ENCODE measurements at regions not wholly inside any gene's neighbourhood (a gene's known extent, or its start where the extent isn't known, plus 50 kb on each side); places are given as distances from the start of the nearest gene placed in this dataset.

DNA sequence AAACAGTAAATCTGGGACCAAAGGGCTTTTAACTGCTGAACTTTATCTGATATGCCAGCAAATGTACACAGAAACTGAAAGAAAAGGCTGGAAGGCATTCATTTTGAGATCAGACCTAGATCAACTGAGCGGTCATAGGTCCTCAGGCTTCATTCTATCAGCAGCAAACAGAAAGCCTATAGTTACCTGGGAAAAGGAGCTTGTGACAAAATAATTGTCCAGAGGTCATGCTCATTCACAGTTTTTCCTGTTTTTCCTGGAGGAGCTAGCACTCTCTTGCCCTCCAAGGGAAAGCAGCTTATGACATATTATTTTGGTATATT lies 320.2 kb downstream of the AHR start:
- 21% methylated on average over 1 of the region's 1 CpG for WGBS (ENCODE audit: low lambda C conversion rate)
- H3K4me3 ChIP-seq (ENCODE audit: low read depth in 2 of 2, low read length in 1 of 2) = no peak overlapping the region
- POLR2A ChIA-PET = no interaction called here
- no peak overlapping the region for H3K9ac ChIP-seq
- no peaks in the 10 kb centered on the region for H3K79me2 ChIP-seq (ENCODE audit: insufficient read depth)
- no peaks in the 10 kb centered on the region for H3F3A ChIP-seq (replicated peaks; ENCODE audit: insufficient read depth)
- no peaks in the 10 kb centered on the region for H3K36me3 ChIP-seq (replicated peaks in 1 of 2; ENCODE audit: control insufficient read depth in 1 of 2, insufficient read depth in 2 of 2, low read length in 1 of 2)
- H4K20me1 ChIP-seq (ENCODE audit: insufficient read depth) = no peaks in the 10 kb centered on the region
- DNase-seq = no peak
- TF ChIP-seq FOXJ3 (CRISPR knock-in tag; IDR thresholded peaks at IDR 0.05) (no peak), RCOR1 (IDR thresholded peaks at IDR 0.05; ENCODE audit: low read length) (no peak), GABPA (IDR thresholded peaks at IDR 0.05; ENCODE audit: low read depth) (no peak), FOXM1 (IDR thresholded peaks at IDR 0.05; ENCODE audit: low read depth) (no peak), ELF1 (IDR thresholded peaks at IDR 0.05) (no peak), MEF2A (IDR thresholded peaks at IDR 0.05; ENCODE audit: borderline replicate concordance, low read depth) (no peak)
- TF ChIP-seq, protein P1, sequence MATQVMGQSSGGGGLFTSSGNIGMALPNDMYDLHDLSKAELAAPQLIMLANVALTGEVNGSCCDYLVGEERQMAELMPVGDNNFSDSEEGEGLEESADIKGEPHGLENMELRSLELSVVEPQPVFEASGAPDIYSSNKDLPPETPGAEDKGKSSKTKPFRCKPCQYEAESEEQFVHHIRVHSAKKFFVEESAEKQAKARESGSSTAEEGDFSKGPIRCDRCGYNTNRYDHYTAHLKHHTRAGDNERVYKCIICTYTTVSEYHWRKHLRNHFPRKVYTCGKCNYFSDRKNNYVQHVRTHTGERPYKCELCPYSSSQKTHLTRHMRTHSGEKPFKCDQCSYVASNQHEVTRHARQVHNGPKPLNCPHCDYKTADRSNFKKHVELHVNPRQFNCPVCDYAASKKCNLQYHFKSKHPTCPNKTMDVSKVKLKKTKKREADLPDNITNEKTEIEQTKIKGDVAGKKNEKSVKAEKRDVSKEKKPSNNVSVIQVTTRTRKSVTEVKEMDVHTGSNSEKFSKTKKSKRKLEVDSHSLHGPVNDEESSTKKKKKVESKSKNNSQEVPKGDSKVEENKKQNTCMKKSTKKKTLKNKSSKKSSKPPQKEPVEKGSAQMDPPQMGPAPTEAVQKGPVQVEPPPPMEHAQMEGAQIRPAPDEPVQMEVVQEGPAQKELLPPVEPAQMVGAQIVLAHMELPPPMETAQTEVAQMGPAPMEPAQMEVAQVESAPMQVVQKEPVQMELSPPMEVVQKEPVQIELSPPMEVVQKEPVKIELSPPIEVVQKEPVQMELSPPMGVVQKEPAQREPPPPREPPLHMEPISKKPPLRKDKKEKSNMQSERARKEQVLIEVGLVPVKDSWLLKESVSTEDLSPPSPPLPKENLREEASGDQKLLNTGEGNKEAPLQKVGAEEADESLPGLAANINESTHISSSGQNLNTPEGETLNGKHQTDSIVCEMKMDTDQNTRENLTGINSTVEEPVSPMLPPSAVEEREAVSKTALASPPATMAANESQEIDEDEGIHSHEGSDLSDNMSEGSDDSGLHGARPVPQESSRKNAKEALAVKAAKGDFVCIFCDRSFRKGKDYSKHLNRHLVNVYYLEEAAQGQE (IDR thresholded peaks at IDR 0.05; ENCODE audit: low read depth, low read length) = no peak
- H3K9me2 ChIP-seq = no peaks in the 10 kb centered on the region
- H3K4me1 ChIP-seq (ENCODE audit: control insufficient read depth in 1 of 2, insufficient read depth in 2 of 2, low read depth in 1 of 2, low read length in 1 of 2) = no peaks in the 10 kb centered on the region
- no peaks in the 10 kb centered on the region for H3K9me3 ChIP-seq
- CTCF ChIA-PET = interaction anchor here (1.3 kb wide), 1 partner anchor 28 kb away, joined by 3 read pairs; no protein-coding TSS in a partner anchor
- H3K27me3 ChIP-seq (ENCODE audit: insufficient read depth) = no peaks in the 10 kb centered on the region
- no peak overlapping the region for H3K4me2 ChIP-seq
- no peak overlapping the region for H3K27ac ChIP-seq (ENCODE audit: low read depth in 2 of 2, low read length in 1 of 2)
- H2AFZ ChIP-seq (ENCODE audit: low read depth) = no peak overlapping the region

DNA sequence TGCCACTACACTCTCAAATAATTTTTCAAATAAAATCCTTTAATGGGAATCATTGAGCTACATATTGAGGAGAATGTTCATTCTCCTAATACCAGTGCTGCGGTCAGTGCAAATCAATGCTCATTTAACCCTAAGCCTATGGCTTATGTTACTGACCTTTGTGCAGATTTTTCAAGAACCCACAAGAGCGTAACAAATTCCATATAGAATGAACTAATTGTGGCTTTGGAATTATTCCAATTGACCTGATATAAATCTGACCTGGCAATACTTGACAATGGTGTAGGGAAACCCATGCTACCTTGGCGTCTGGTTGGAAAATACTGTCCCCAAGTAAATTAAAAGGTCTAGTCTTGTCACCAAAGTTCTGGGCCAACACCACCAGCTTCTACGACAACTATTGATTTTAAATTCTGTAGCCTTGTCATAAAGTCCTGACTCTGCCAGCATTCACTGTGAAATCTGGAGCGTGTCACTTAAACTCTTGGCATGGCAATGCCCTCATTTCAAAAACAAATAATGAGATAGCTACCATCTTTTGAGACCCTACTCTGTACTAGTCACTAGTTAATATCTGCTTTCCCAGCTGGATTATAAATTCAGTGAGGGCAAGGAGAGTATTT lies 320.9 kb downstream of the AHR start:
- Histone ChIP-seq H3K79me2 (ENCODE audit: insufficient read depth) (no peaks in the 10 kb centered on the region), H3K4me1 (ENCODE audit: control insufficient read depth in 1 of 2, insufficient read depth in 2 of 2, low read depth in 1 of 2, low read length in 1 of 2) (no peaks in the 10 kb centered on the region), H3K9me2 (no peaks in the 10 kb centered on the region), H3K9ac (no peak overlapping the region), H3K4me2 (no peak overlapping the region), H4K20me1 (ENCODE audit: insufficient read depth) (no peaks in the 10 kb centered on the region), H3K4me3 (ENCODE audit: low read depth in 2 of 2, low read length in 1 of 2) (no peak overlapping the region), H3K9me3 (no peaks in the 10 kb centered on the region), H3F3A (replicated peaks; ENCODE audit: insufficient read depth) (no peaks in the 10 kb centered on the region), H3K36me3 (replicated peaks in 1 of 2; ENCODE audit: control insufficient read depth in 1 of 2, insufficient read depth in 2 of 2, low read length in 1 of 2) (no peaks in the 10 kb centered on the region), H3K27ac (ENCODE audit: low read depth in 2 of 2, low read length in 1 of 2) (no peak overlapping the region), H3K27me3 (ENCODE audit: insufficient read depth) (no peaks in the 10 kb centered on the region), H2AFZ (ENCODE audit: low read depth) (no peak overlapping the region)
- ChIA-PET POLR2A (no interaction called here), CTCF (interaction anchor here (1.3 kb wide), 1 partner anchor 28 kb away, joined by 3 read pairs; no protein-coding TSS in a partner anchor)
- no peak for DNase-seq
- 59% methylated on average over 5 of the region's 5 CpGs for WGBS (ENCODE audit: low lambda C conversion rate)
- TF ChIP-seq NFIC (IDR thresholded peaks at IDR 0.05; ENCODE audit: borderline replicate concordance) (no peak), FOXM1 (IDR thresholded peaks at IDR 0.05; ENCODE audit: low read depth) (no peak), CHD2 (IDR thresholded peaks at IDR 0.05; ENCODE audit: low read length, partially characterized antibody) (no peak), YY1 (IDR thresholded peaks at IDR 0.05; ENCODE audit: low read depth) (no peak), JUND (IDR thresholded peaks at IDR 0.05) (no peak), FOXJ3 (CRISPR knock-in tag; IDR thresholded peaks at IDR 0.05) (no peak)
- TF ChIP-seq, protein P1 (IDR thresholded peaks at IDR 0.05; ENCODE audit: low read depth, low read length) = no peak

Measured in SK-N-SH (cell line).